G401 (cell line): ENCODE measurements at regions not wholly inside any gene's neighbourhood (a gene's known extent, or its start where the extent isn't known, plus 50 kb on each side); places are given as distances from the start of the nearest gene placed in this dataset.

Experiments
- DNase-seq: peaks from one replicate; pipeline ENCODE4 v3.0.0-alpha.2; 2015; ENCODE audit warnings: low spot score
- in situ Hi-C: cut with HindIII; loops from 2 replicates; pipeline ENCODE4 v1.10.0; 2016; ENCODE audit warnings: low sequenced_read_pairs, mixed read lengths

- no peak for DNase-seq
- in situ Hi-C loops: no loop called here
Observed at GRCh38 chr7:18144166-18144565, 116.5 kb upstream of the PRPS1L1 start.

- in situ Hi-C loops: no loop called here
- no peak for DNase-seq
Observed at GRCh38 chr7:18145160-18145559, 117.5 kb upstream of the PRPS1L1 start.

GRCh38 chr7:18151422-18151821 lies 123.8 kb upstream of the PRPS1L1 start:
- in situ Hi-C loops: no loop called here
- no peak for DNase-seq

- in situ Hi-C loops: no loop called here
- no peak for DNase-seq
Observed at GRCh38 chr7:18153183-18153748, 125.6 kb upstream of the PRPS1L1 start.

GRCh38 chr7:18154726-18155125 lies 127.1 kb upstream of the PRPS1L1 start:
- no peak for DNase-seq
- in situ Hi-C loops: no loop called here

GRCh38 chr7:18157233-18157632 lies 129.6 kb upstream of the PRPS1L1 start:
- in situ Hi-C loops: no loop called here

GRCh38 chr7:18162657-18163056 lies 135.0 kb upstream of the PRPS1L1 start:
- in situ Hi-C loops: no loop called here
- DNase-seq: no peak

More at GRCh38 chr7:18157233-18157632, 129.6 kb upstream of the PRPS1L1 start:
- DNase-seq: no peak

GRCh38 chr7:18163091-18163490 lies 135.4 kb upstream of the PRPS1L1 start:
- in situ Hi-C loops: no loop called here
- DNase-seq: no peak

GRCh38 chr7:18165166-18165565 lies 137.5 kb upstream of the PRPS1L1 start:
- no peak for DNase-seq
- in situ Hi-C loops: no loop called here

- in situ Hi-C loops: no loop called here
- DNase-seq: no peak
Observed at GRCh38 chr7:18166002-18166401, 138.4 kb upstream of the PRPS1L1 start.

- DNase-seq: no peak
- in situ Hi-C loops: no loop called here
Observed at GRCh38 chr7:18167815-18168214, 140.2 kb upstream of the PRPS1L1 start.

GRCh38 chr7:18174996-18175395 lies 147.3 kb upstream of the PRPS1L1 start:
- in situ Hi-C loops: no loop called here
- no peak for DNase-seq

GRCh38 chr7:18175801-18176450 lies 148.3 kb upstream of the PRPS1L1 start:
- no peak for DNase-seq
- in situ Hi-C loops: no loop called here

- in situ Hi-C loops: no loop called here
- DNase-seq: no peak
Observed at GRCh38 chr7:18177129-18177814, 149.6 kb upstream of the PRPS1L1 start.

GRCh38 chr7:18177815-18178660 lies 150.4 kb upstream of the PRPS1L1 start:
- no peak for DNase-seq
- in situ Hi-C loops: no loop called here

GRCh38 chr7:18179093-18179492 lies 151.4 kb upstream of the PRPS1L1 start:
- DNase-seq: no peak
- in situ Hi-C loops: no loop called here

- in situ Hi-C loops: no loop called here
Observed at GRCh38 chr7:18180685-18181084, 153.0 kb upstream of the PRPS1L1 start.

GRCh38 chr7:18189500-18190126 lies 162.0 kb upstream of the PRPS1L1 start:
- in situ Hi-C loops: no loop called here
- DNase-seq: no peak

More at GRCh38 chr7:18180685-18181084, 153.0 kb upstream of the PRPS1L1 start:
- DNase-seq: no peak

- no peak for DNase-seq
- in situ Hi-C loops: no loop called here
Observed at GRCh38 chr7:18191341-18191740, 163.7 kb upstream of the PRPS1L1 start.
